Thyroid gland (tissue), 4 donors: ENCODE measurements at regions not wholly inside any gene's neighbourhood (a gene's known extent, or its start where the extent isn't known, plus 50 kb on each side); places are given as distances from the start of the nearest gene placed in this dataset.

Experiments
- DNase-seq, 2 donors: peaks; one replicate each; pipeline ENCODE4 v3.0.0-alpha.2; 2019
- H3K27ac ChIP-seq, 3 donors: fragments of 200-600 bp; sonication (generic); 1 replicate in 2 of 3; 2 replicates in 1 of 3; pipeline ENCODE4 v1.5.1; 2016 to 2019; ENCODE audit warnings: mild to moderate bottlenecking in 1 of 3, moderate library complexity in 1 of 3
- H3K27me3 ChIP-seq: fragments of 200-600 bp; sonication (generic); one replicate; pipeline ENCODE4 v1.5.1; 2019
- H3K36me3 ChIP-seq, 2 donors: fragments of 200-600 bp; sonication (generic); one replicate each; pipeline ENCODE4 v1.5.1; 2016 to 2019
- H3K4me1 ChIP-seq, 2 donors: fragments of 200-600 bp; sonication (generic); one replicate each; pipeline ENCODE4 v1.5.1; 2017 to 2019
- H3K4me3 ChIP-seq, 3 donors: fragments of 200-600 bp; sonication (generic); replicated peaks in 1 of 3; 1 replicate in 2 of 3; 2 replicates in 1 of 3; pipeline ENCODE4 v1.5.1; 2016; ENCODE audit warnings: mild to moderate bottlenecking in 1 of 3
- H3K9me3 ChIP-seq: fragments of 200-600 bp; sonication (generic); one replicate; pipeline ENCODE4 v1.5.1; 2017
- POLR2A ChIP-seq, 2 donors: fragments of 450-650 bp; IDR thresholded peaks; one replicate each; pipeline ENCODE4 v1.6.1; 2017; ENCODE audit warnings: antibody characterized with exemption in 2 of 2, mild to moderate bottlenecking in 2 of 2, moderate library complexity in 1 of 2
- WGBS, 2 donors: methylation state at CpG; one replicate each; pipeline ENCODE4 v1.1.5; 2017; 5-methylcytosine and 5-hydroxymethylcytosine counted together
- intact Hi-C: fragments of 100-400 bp; cut with DNase I; formaldehyde crosslinking; loops from one replicate; pipeline ENCODE4 v1.15.1; 2023
- TF ChIP-seq, protein P1 (sequence below), 6 experiments: fragments of 200-600 bp in 3 of 6; fragments of 450-650 bp in 3 of 6; sonication (generic) in 3 of 6; IDR thresholded peaks; one replicate each; pipeline ENCODE4 v1.5.1; 2016 to 2019; ENCODE audit warnings: antibody characterized with exemption in 6 of 6, mild to moderate bottlenecking in 2 of 6, inconsistent platforms in 1 of 6, moderate library complexity in 1 of 6

GRCh38 chr3:144865948-144866347 is 894.3 kb downstream of the DIPK2A start:
- Histone ChIP-seq H3K36me3 (no peaks in the 10 kb centered on the region), H3K27ac (no peak overlapping the region), H3K4me3 (no peak overlapping the region), H3K27me3 (no peaks in the 10 kb centered on the region), H3K4me1 (peaks cover 0 to 4% of the 10 kb centered on the region in 2 donors), H3K9me3 (no peaks in the 10 kb centered on the region)
- DNase-seq, result no peak
- no peak for TF ChIP-seq POLR2A (IDR thresholded peaks at IDR 0.05)
- TF ChIP-seq, protein P1, sequence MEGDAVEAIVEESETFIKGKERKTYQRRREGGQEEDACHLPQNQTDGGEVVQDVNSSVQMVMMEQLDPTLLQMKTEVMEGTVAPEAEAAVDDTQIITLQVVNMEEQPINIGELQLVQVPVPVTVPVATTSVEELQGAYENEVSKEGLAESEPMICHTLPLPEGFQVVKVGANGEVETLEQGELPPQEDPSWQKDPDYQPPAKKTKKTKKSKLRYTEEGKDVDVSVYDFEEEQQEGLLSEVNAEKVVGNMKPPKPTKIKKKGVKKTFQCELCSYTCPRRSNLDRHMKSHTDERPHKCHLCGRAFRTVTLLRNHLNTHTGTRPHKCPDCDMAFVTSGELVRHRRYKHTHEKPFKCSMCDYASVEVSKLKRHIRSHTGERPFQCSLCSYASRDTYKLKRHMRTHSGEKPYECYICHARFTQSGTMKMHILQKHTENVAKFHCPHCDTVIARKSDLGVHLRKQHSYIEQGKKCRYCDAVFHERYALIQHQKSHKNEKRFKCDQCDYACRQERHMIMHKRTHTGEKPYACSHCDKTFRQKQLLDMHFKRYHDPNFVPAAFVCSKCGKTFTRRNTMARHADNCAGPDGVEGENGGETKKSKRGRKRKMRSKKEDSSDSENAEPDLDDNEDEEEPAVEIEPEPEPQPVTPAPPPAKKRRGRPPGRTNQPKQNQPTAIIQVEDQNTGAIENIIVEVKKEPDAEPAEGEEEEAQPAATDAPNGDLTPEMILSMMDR (IDR thresholded peaks at IDR 0.05), result no peak
- intact Hi-C loops, result no loop called here

GRCh38 chr3:144866476-144866875 is 894.9 kb downstream of the DIPK2A start:
- H3K36me3 ChIP-seq, result no peaks in the 10 kb centered on the region
- WGBS, 2 donors, result 38 to 47% methylated on average over 2 of the region's 2 CpGs
- H3K9me3 ChIP-seq, result no peaks in the 10 kb centered on the region
- H3K4me3 ChIP-seq, result no peak overlapping the region
- no peaks in the 10 kb centered on the region for H3K27me3 ChIP-seq
- TF ChIP-seq, protein P1 (IDR thresholded peaks at IDR 0.05), result no peak
- H3K27ac ChIP-seq, result no peak overlapping the region
- no peak for DNase-seq
- intact Hi-C loops, result no loop called here
- peaks cover 0 to 4% of the 10 kb centered on the region in 2 donors for H3K4me1 ChIP-seq

DNA sequence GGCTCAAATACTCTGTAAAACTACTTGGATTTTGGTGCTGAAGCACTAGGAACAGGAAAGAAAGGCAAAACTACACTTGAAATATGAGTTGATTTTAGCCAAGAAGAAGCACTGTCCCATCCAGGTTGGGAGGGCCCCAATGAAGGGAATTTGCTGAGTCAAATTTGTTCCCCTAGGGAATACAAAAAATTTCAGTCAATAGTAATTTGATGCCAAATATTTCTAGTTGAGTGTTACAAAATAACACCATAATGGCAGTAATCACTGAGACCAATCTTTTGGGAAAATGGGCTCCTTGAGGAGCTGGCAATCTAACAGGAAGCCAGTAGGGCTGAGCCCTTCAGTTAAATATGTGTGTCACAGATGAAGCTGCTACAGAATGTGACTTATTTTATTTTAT is 896.9 kb downstream of the DIPK2A start:
- DNase-seq, result no peak
- Histone ChIP-seq H3K36me3 (no peaks in the 10 kb centered on the region), H3K9me3 (no peaks in the 10 kb centered on the region), H3K4me1 (peaks cover 0 to 4% of the 10 kb centered on the region in 2 donors), H3K27ac (no peak overlapping the region), H3K27me3 (no peaks in the 10 kb centered on the region), H3K4me3 (no peak overlapping the region)
- no peak for TF ChIP-seq POLR2A (IDR thresholded peaks at IDR 0.05)
- TF ChIP-seq, protein P1 (IDR thresholded peaks at IDR 0.05), result no peak
- intact Hi-C loops, result no loop called here

- 95 to 100% methylated on average over 1 of the region's 1 CpG for WGBS, 2 donors
- TF ChIP-seq, protein P1 (IDR thresholded peaks at IDR 0.05), result no peak
- TF ChIP-seq POLR2A (IDR thresholded peaks at IDR 0.05), result no peak
- Histone ChIP-seq H3K9me3 (no peaks in the 10 kb centered on the region), H3K4me1 (no peaks in the 10 kb centered on the region), H3K36me3 (no peaks in the 10 kb centered on the region), H3K27ac (no peak overlapping the region), H3K4me3 (no peak overlapping the region), H3K27me3 (no peaks in the 10 kb centered on the region)
- intact Hi-C loops, result no loop called here
- no peak for DNase-seq
These were observed 901.4 kb downstream of the DIPK2A start for GRCh38 chr3:144873066-144873465.

- no peak overlapping the region for H3K4me3 ChIP-seq
- no peak overlapping the region for H3K27ac ChIP-seq
- no peaks in the 10 kb centered on the region for H3K36me3 ChIP-seq
- no peaks in the 10 kb centered on the region for H3K27me3 ChIP-seq
- TF ChIP-seq, protein P1 (IDR thresholded peaks at IDR 0.05), result no peak
- TF ChIP-seq POLR2A (IDR thresholded peaks at IDR 0.05), result no peak
- no peaks in the 10 kb centered on the region for H3K9me3 ChIP-seq
- DNase-seq, result no peak
- H3K4me1 ChIP-seq, result no peaks in the 10 kb centered on the region
- intact Hi-C loops, result no loop called here
These were observed 903.6 kb downstream of the DIPK2A start for GRCh38 chr3:144875211-144875610.
